GM21528 (cell line): ENCODE measurements at regions not wholly inside any gene's neighbourhood (a gene's known extent, or its start where the extent isn't known, plus 50 kb on each side); places are given as distances from the start of the nearest gene placed in this dataset.
"Not testable (repeated sequence)": the region's sequence is repeated elsewhere in the genome, so short reads cannot be mapped to it uniquely, and the experiment has no call there.

Source experiments
- ATAC-seq: cut with Tn5 transposase; IDR thresholded peaks from one replicate; pipeline ENCODE4 v1.9.1; 2021; ENCODE audit warnings: mild to moderate bottlenecking, moderate library complexity; ENCODE audit not compliant: unreplicated experiment, low FRiP score

DNA sequence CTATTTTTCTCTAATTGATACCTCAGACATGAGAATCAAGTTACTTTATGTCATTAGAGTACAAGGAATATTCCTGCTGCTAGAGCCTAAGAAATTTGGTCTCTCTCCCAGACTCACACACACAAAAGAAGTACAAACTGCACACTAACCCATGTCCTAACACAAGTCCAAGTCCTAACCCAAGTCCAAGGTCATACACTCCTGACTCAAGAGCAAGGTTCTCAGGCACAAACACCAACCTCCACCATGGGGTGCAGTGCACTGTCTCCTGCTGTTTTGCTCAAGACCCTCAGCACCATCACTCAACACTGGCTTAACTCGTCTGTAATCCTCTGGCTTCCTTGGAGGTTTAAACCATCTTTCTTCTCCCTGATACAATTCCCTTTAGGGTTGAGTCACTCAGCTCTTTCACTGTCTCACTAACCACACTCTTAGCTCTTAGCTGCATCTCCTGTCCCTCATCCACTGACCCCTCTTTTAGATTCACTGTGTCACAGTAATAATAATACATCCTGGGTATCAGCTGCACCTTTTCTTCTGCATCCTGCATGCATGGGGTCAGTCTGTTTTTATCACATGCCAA, 129.8 kb downstream of the BCL2L11 start:
- no peak for ATAC-seq

DNA sequence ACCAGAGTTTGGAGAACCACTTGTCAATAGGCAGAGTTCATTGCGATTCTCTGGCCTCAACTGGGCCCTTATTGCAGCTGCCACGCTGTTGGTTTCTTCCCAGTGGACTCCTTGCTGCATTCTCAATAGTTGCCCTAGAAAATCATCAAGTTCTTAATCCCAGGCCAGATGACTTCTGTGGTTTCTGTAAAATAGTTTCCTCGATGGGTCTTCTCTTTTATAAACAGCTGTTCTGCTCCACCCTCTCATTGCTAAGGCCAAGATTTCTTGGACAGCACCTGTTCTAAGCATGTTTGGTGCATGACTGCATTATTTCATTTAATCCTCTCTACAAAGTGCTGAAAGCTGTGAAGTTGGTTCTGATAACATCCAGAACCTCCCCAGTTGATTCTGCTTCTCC, 131.0 kb downstream of the BCL2L11 start:
- no peak for ATAC-seq

DNA sequence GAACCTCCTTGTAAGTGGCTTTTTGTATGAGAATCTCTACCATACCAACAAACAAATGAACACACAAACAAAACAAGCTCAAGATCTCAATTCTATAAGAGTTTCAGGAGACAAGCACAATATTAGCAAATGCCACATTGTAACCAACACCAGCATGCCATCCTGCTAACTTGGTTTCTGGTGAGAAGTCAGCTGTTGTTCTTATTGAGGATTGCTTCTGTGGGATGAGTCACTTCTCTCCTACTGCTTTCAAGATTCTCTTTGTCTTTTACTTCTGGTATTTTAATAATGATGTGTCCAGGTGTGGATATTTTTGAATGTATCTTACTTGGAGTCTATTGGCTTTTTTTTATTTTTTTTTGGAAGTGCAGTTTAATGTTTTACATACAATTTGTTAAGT, 131.7 kb downstream of the BCL2L11 start:
- ATAC-seq: no peak

GRCh38 chr2:111254916-111255315, 134.2 kb downstream of the BCL2L11 start:
- not testable (repeated sequence) for ATAC-seq

DNA sequence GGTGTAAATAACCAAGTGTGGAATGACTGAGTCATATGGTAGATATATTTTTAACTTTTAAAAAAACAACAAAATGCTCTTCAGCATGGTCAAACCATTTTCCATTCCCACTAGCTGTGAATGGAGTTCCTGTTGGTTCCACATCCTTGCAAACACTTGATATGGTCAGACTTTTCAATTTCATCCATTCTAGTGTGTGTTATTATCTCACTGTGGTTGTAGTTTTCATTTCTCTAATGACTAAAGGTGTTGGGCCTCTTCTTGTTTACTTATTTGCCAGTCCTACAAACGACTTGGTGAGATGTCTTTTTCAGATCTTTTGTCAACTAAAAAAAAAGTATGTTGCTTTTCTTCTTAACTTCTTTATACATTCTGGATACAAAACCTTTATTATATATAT, 135.9 kb downstream of the BCL2L11 start:
- not testable (repeated sequence) for ATAC-seq

- ATAC-seq: not testable (repeated sequence)
Measured at GRCh38 chr2:111257607-111258006, 136.9 kb downstream of the BCL2L11 start.

- ATAC-seq: not testable (repeated sequence)
Measured at GRCh38 chr2:111258318-111258717, 137.6 kb downstream of the BCL2L11 start.

GRCh38 chr2:111262627-111263379, 142.1 kb downstream of the BCL2L11 start:
- ATAC-seq: not testable (repeated sequence)

DNA sequence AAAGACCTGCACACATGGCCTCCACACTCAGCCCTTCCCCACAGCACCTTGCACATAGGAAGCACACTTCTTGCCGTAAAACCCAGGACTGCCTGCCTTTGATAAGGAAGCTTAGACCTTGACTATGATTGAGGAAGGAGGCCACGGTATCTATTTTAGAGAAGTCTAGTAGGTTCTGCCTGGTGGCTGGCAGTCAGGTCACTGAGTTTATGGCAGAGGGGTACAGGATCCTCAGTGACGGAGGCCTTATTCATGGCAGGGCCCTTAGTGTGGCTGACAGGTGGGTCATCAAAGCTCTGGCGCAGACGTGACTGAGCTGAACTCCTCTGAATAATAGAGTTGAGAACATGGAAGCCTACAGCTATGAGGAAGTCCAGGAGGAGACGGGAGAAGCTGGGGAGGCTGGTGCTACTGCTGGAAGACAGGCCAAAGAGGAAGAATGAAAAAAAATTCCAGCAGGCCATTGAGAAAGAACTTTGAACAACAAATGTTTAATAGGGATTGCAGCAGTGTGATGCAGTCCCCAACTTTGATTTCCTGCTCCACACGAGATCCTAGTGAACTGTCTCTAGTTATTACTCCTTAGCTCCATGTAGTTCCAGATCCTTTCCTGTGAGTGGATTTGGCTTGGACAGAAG, 142.8 kb downstream of the BCL2L11 start:
- ATAC-seq: not testable (repeated sequence)

DNA sequence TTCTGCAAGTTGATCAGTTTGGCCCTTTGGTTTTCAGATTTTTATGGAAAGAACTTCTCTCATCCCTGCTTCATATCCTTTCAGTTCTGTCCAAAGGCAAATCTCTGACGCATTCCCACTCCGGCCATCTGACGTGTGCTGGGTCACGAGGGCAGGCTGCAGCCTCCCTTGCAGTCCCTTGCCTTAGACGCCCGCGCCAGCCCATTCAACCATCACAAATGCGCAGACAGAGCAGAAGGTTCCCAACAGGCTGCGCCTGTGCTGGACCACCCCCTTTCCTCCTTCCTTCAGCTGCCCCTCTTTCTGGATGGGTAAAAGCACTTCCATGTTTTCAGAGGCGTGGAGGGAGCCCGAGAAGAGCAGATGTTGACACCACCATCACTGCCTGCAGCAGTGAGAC, 144.2 kb downstream of the BCL2L11 start:
- not testable (repeated sequence) for ATAC-seq

DNA sequence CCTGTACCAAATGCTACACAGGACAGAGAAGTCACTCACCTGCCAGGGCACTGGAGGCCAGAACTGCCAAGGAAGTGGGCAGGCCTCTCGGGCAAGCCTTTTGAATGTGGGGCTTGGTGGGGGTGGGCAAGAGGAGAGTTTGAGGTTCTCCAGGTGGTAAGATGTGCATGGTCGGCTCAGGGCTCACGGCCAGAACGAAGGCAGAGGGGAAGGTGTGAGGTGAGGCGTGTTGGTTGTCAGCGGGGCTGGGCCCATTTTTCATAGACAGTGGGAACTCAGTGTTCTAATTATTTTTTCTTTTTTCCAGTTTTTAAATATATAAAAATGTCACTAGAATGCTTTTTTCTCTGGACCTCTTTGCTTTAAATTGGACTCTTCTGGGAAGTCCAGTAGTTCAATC, 145.8 kb downstream of the BCL2L11 start:
- ATAC-seq: not testable (repeated sequence)

DNA sequence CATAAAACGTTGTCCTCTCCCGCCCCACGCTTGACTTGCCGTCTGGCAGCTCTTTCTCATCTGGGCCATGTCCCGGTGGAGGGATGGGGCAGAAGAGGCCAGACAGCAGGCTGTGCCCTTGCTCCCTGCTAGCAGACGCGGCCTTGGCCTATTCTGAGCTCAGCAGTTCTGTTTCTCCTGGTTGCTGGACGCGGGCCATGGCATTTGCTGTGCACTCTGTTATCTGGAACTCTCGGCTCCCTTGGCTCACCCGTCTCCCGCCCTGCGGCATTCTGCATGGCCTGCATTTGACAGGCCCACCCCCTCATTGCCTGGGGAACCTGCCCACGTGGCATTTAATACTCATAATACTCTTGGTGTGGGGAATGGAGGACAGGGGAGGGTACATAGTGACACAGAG, 146.3 kb downstream of the BCL2L11 start:
- not testable (repeated sequence) for ATAC-seq

- not testable (repeated sequence) for ATAC-seq
Measured at GRCh38 chr2:111269761-111270323, 149.1 kb downstream of the BCL2L11 start.

DNA sequence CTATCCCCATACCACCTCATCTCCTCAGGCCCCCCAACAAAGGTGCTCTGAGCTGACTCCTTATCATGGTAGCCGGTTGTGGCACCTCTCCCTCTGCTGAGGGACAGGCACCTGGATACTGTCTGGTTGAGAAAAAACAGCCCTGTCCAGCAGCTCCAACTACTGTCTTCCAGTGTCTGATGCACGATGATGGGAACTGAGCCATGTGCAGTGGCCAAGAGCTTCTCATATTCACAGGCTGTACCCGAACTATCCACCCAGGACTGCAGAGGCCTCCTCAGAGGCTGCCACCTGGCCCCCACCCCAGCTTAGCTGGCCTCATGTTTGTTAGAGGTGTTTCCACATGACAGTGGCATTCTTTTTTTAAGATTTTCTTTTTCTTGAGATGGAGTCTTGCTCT, 149.9 kb downstream of the BCL2L11 start:
- not testable (repeated sequence) for ATAC-seq

DNA sequence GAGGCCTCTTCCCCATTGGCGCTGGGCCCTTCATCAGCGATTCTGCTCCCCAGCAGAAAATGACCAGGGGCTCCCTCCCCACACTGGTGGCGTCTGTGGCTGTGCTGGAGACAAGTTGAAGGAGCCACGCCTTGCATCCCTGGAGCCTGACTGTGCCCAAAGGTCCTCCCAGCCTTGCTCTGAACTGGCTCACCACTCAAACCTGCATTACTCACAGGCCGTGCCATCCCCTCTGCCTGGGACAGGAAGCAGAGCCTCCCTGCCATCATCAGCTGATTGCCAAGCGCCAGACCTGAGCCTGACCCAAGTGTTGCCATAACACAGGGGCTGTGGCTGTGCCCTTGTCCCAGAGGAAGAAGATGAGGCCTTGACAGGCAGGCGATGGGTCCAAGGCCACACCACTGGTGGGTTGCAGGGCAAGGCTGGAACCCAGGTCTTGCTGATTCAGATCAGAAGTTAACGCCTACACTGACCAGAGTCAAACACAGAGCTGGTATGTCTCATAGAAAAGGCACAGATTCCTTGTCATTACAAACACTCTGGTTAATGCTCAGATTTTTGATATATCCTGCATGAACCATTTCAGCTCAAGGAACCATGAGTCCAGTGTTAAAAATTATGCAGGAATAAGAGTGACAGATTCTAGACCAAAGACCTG, 151.1 kb downstream of the BCL2L11 start:
- ATAC-seq: not testable (repeated sequence)

- not testable (repeated sequence) for ATAC-seq
Measured at GRCh38 chr2:111273007-111273406, 152.3 kb downstream of the BCL2L11 start.

DNA sequence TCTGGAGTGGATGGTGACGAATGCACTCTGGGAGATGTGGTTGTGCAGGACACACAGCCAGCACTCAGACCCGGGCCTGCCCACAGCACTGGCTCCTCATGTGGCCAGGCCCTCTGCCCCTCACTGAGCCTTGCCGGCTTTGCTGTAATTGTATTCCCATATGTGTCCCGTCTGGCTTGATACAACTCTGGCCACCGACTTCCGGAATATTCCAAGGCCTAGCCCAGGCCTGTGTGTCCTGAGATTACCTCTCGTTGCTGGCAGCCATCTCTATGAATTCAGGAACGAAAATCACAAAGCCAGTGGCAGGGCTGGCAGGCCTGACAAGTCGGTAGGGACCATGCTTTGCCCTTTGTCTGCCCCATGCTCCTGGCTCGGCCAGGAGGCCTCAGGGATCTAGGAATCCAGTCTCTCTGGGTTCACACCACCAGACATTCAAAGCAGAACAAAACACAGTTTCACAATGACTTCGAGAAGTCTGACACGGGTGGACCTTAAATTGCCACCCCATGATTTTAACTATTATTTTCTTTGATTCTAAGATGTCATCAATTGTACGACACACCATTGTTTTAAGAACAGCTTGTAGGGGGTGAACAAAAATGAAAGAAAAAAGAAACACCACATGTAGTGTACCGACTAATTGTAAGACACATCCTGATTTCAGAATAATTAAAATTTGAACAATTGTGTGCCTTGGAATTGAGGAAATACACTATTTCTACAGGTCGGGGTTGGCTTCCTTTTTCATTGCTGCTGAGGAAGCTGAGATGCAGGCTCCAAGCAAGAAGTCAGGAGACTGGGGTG, 154.5 kb downstream of the BCL2L11 start:
- not testable (repeated sequence) for ATAC-seq

DNA sequence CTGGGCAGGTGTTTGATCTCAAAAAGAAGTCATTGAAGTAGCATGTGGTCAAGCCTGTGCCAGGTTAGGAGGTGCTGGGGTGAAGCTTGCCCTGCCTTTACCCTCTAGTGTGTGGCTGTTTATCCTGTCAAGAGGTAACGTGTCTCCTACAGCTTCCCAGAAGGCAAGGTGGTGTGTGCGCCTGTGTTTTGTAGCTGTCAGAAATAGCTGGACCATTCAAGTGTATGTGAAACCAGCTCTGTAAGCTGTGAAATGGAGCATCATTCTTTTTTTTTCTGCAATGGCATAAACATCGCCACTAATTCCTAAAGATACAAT, 155.1 kb downstream of the BCL2L11 start:
- ATAC-seq: not testable (repeated sequence)

DNA sequence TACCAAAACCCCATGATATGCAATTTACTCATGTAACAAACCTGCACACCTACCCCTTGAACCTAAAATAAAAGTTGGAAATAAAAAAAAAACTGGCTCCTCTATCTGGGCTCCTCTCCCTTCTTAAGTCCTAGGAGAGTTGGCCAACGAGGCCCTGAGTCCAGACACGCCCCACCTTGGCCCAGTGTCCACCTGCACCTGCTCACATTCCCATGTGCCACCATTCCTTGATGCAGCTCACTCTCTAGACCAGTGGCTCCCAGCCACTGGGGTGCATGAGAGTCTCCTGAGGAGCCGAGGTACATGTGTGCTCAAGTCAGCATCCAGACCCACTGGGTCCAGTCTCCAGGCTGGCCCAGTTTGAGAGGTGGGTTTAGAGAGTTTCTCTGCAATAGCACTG, 157.4 kb downstream of the BCL2L11 start:
- ATAC-seq: not testable (repeated sequence)

GRCh38 chr2:111280709-111281286, 160.1 kb downstream of the BCL2L11 start:
- ATAC-seq: not testable (repeated sequence)
